GM20000 (cell line): ENCODE measurements at regions not wholly inside any gene's neighbourhood (a gene's known extent, or its start where the extent isn't known, plus 50 kb on each side); places are given as distances from the start of the nearest gene placed in this dataset.

ENCODE experiments used
- DNase-seq: peaks from one replicate; pipeline ENCODE4 v3.0.0; 2012; ENCODE audit warnings: low spot score
- CTCF ChIP-seq: IDR thresholded peaks from 2 replicates; pipeline ENCODE4 v1.5.1; 2012; ENCODE audit warnings: mild to moderate bottlenecking, control low read depth; ENCODE audit errors: extremely low read depth, missing control alignments

GRCh38 chr9:71620746-71621145 lies 147.6 kb downstream of the CEMIP2 start:
- DNase-seq, result no peak
- no peak for TF ChIP-seq CTCF

- DNase-seq, result no peak
- TF ChIP-seq CTCF, result no peak
Observed at GRCh38 chr9:71620331-71620730, 148.0 kb downstream of the CEMIP2 start.

DNA sequence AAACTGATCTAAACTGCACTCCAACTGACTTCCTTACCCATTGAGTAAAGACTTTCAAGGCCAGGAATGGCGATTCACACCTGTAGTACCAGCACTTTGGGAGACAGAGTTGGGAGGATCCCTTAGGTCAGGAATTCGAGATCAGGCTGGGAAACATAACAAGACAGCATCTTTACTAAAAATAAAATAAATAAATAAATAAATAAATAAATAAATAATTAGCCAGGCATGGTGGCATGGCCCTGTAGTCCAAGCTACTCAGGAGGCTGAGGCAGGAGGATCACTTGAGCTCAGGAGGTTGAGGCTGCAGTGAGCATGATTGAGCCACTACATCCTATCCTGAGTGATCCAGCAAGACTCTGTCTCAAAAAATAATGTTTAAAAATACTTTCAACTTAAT lies 148.4 kb downstream of the CEMIP2 start:
- DNase-seq, result no peak
- no peak for TF ChIP-seq CTCF

DNA sequence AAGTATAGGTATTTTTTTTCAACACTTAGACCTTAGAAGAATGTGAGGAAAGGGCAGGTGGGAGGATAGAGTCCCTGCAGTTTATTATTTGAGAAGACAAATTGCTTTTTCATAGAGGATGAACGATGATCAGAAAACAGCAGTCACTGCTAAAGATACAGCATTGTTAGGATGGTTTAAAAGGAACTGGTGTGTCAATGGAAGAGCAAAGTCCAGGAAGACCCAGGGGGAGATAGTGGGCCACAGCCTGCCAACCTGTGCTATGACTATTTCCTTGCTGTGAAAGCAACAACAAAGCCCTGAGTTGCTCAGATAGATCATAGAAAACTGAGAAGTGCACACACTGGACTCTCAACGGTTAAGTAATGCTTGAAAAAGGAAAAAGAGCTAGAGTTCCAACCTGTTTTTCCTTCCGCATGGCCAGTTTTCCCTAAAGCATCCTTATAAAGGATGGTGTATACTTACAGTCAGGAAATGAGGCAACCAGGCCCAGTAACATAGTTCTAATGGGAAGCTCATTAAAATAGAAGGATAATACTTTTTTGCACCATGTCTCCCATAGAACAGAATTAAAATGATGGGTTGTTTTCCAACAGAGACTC lies 153.8 kb downstream of the CEMIP2 start:
- no peak for DNase-seq
- no peak for TF ChIP-seq CTCF

DNA sequence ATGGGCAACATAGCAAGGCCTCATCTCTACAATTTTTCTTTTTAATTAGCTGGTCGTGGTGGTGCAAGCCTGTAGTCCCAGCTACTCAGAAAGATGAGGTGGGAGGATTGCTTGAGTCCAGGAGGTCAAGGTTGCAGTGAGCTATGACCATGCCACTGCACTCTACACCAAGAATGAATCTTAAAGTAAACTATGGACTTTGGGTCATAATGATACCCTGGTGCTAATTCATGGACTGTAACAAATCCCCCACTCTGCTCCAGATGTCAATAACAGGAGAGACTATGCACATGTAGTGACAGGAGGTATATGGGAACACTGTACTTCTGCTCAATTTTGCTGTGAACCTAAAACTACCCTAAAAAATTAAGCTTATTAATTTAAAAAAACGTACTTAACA lies 155.4 kb downstream of the CEMIP2 start:
- DNase-seq, result no peak
- TF ChIP-seq CTCF, result no peak

DNA sequence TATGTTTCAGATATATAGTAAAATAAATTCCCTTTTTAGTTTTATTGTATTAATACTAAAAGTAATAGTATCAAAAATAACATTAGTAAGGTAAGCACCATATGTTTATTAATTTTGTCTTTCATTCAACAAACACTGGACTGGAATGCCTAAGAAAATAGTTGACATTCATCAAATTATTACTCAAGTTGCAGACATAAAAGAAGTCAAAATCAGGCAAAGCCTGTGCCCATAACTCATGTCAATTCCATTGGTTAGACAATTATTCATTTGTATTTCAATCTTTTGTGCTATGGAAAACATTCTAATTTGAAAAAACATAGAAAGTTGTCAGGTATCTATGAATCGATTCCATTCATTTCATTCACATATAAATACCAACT lies 158.9 kb downstream of the CEMIP2 start:
- TF ChIP-seq CTCF, result no peak
- no peak for DNase-seq

DNA sequence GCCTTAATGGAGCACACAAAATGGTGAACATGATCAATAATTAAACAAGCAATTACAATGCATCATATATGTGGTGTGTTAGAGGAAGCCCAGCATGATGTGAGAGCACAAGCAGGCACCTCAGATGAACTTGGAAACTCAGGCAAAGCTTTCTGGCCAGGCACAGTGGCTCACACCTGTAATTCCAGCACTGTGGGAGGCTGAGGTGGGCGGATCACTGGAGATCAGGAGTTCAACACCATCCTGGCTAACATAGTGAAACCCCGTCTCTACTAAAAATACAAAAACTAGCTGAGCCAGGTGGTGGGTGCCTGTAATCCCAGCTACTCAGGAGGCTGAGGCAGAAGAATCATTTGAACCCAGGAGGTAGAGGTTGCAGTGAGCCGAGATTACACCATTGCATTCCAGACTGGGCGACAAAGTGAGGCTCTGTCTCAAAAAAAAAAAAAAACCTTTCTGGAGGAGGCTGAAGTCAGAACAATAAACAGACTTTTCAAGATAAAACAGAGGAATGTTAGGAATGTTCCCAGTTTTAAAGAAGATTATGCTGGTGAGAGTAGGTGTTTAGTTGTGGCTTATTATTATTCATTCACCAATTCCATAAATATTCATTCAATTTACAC lies 159.4 kb downstream of the CEMIP2 start:
- DNase-seq, result no peak
- no peak for TF ChIP-seq CTCF
